HEK293 (cell line): ENCODE measurements at regions not wholly inside any gene's neighbourhood (a gene's known extent, or its start where the extent isn't known, plus 50 kb on each side); places are given as distances from the start of the nearest gene placed in this dataset.

Experiments
- BCL11A ChIP-seq: fragments of 450-650 bp; formaldehyde crosslinking; IDR thresholded peaks from 2 replicates; pipeline ENCODE4 v1.5.1; 2016; ENCODE audit warnings: low read depth, missing biosample characterization, missing genetic modification characterization
- CTCF ChIP-seq: fragments of 450-650 bp; formaldehyde crosslinking; IDR thresholded peaks from 2 replicates; pipeline ENCODE4 v1.5.1; 2016; ENCODE audit warnings: missing biosample characterization, missing genetic modification characterization
- ZFP37 ChIP-seq: fragments of 450-650 bp; formaldehyde crosslinking; IDR thresholded peaks from 2 replicates; pipeline ENCODE4 v1.5.1; 2016; ENCODE audit warnings: missing biosample characterization, missing genetic modification characterization
- ZNF792 ChIP-seq: fragments of 450-650 bp; formaldehyde crosslinking; IDR thresholded peaks from 2 replicates; pipeline ENCODE4 v1.5.1; 2016; ENCODE audit warnings: missing biosample characterization, missing genetic modification characterization

- no peak for TF ChIP-seq BCL11A (tag by site-specific recombination)
- no peak for TF ChIP-seq CTCF
- TF ChIP-seq ZNF792 (tag by site-specific recombination), result no peak
- TF ChIP-seq ZFP37 (tag by site-specific recombination), result no peak
Observed at GRCh38 chr11:96863520-96863919, 473.7 kb downstream of the JRKL start.
